ENCODE measurements at regions not wholly inside any gene's neighbourhood (a gene's known extent, or its start where the extent isn't known, plus 50 kb on each side); places are given as distances from the start of the nearest gene placed in this dataset.
"Not testable (repeated sequence)": the region's sequence is repeated elsewhere in the genome, so short reads cannot be mapped to it uniquely, and the experiment has no call there.

DNA sequence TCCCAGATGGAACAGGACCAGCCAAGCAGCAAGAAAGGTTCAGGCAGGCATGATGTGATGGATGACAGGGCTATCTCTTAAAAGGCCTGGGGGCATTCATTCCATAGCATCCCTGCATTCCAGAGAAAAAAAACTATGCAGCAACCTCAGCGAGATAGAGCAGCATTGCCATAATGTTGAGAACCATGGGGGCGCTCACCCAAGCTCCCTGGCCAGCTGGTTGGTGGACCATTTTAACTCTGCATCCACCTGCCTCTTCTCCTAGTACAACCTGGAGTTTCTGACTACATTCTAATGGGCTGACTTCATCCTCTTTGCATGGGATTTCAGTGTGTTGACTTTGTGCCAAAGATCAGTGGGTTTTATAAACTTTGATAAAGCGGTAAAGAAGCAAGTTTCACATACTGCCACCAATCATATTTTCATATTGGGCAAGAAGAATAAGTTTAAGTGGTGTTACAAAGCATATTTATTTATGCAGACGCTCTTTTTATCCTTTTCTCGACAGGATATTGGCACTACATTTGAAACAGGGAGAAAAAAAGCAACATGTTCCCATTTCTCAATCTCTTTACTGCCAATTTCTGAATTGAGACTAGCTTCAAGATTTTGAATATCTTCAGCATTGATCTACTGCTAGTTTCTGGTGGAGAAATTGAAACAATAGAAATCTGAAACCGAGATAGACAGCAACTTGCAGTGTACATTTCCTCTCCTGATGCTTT, 378.3 kb upstream of the WWC1 start:
- no peak for DNase-seq (ENCODE audit: low read depth in 2 of 3, low spot score in 2 of 3)

DNA sequence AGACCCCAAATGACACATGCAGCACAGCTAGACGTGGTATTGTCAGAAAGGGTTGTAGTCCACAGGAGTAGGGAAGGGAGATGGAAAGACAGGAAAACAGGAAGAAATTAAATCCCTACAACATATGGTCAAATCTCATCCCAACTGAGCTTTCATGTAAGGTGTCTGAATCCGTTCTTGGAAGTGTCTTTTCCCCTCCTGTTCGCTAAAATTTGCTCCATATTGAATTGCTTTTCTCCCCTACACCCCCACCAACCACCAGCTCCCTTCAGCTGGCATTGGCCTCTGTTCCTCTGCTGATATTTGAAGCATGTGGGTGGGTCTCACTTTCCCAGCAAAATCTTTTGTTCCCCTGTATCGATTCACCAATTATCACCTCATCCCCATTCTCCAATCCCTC, 376.2 kb upstream of the WWC1 start:
- no peak for DNase-seq (ENCODE audit: low read depth in 2 of 3, low spot score in 2 of 3)

DNA sequence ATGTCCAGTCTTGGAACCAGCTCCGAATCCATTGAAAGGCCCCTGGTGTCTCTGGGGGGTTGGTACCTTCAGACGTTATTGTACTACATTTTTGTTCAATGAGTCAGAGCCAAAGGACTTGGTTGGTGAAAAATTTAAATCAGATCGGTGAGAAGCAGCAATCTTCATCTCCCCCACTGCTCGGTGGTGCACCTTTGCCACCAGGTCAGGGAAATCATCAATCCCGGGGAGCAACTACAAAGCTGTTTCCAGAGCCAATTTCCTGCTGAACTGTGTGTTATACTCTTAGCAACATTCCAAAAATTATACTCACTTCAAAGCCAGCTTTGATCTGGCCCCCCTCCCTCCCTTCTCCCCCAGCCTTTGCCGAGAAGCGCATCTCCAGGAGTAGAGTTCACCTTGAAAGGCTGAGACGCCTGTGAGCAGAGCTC, 375.2 kb upstream of the WWC1 start:
- DNase-seq (ENCODE audit: low read depth in 2 of 3, low spot score in 2 of 3) = no peak

DNA sequence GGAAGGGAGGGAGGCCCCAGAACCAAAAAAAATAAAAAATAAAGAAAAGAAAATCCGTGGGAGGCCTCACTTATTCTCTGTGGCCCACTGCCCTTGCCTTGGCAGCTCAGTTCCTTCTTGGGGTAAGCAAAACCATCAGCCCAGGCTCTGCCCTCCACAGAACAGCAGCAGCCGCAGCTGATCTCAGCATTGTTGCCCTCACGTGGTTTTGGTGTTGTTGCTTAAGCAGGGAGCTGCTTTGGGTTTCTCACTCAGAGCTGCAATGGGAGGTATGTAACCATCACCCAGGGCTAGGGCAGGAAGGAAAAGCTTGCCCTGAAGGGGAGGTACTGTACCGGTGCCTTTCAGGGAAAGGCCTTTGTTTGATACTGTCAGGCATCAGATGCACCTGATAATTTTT, 374.7 kb upstream of the WWC1 start:
- DNase-seq (ENCODE audit: low read depth in 2 of 3, low spot score in 2 of 3) = no peak

DNA sequence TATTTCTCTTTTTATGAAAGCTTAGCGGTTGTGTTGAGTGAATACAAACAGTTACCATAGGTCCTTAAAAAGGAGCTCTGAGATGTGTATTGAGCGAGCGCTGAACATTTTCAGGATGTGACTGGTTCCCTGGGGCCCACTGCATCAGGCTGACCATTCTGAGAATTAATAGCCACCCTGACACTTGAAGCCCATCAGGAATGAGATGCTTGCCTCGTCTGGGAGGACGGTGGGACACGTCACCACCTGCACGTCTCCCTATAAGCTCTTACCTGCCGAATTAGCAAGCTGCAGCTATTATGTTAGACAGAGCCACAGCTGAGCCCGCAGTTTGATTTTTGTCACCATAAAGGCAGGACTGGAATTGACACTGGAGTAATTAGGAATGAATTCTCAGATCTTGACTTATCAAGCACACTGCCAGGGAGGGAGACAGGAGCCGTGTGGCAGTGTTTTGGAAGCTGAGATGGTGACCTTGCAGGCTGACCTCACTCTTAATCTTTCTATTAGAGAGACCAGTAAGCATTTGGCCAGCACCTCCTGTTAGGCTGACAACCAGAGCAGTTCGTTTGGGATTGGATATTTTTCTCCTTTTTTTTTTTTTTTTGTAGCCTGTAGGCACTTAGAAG, 373.1 kb upstream of the WWC1 start:
- DNase-seq (ENCODE audit: low read depth in 2 of 3, low spot score in 2 of 3) = no peak

DNA sequence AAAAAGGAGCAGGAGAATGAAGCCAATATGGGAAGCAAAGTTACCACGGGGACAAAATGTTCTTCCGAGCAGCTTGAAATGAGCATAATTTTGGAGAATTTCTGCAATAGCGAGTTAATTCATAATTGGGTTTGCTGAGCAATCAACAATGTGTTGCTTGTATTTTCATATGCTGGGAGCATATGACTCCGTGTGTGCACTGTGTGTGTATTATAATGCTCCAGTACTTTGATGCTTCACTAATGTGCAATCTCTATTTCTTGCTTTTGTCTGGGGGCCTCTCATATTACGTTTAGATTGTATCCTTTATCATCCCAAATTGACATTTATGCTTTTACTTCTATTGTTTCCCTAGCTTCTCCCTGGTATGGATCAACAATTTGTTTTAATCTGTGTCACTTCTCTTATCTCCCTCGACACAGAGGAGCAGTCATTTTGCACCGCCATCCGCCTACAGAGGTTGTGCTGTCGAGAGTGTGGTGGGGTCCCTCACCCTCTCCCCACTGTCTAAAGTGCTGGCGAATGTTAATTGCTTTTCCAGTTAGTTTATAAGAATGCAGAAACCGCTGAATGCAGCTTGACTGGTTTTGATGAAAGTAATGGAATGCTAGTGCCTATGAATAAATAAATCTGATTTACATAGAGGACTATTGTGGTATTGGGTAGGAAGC, 372.5 kb upstream of the WWC1 start:
- DNase-seq (ENCODE audit: low read depth in 2 of 3, low spot score in 2 of 3) = no peak

DNA sequence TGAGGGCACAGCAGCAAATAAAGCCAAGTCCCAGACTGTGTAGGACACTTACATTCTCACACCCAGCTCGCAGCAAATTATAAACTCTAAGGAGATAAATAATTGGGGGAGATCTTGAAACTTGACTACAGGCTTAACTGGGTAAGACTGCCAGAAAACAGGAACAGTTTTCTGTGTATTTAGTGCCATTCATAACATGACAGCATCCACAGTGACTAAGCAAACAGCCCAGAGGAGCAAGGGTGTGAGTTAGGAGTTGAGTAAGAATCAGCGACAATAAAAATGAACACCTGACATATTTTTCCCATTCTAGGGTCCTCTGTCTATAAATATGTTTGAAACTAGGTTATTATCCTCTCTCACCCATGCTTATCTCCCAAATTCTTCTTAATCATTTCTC, 370.9 kb upstream of the WWC1 start:
- DNase-seq (ENCODE audit: low read depth in 2 of 3, low spot score in 2 of 3) = peak in 2 of 3 donors; percentile 37 to 71

DNA sequence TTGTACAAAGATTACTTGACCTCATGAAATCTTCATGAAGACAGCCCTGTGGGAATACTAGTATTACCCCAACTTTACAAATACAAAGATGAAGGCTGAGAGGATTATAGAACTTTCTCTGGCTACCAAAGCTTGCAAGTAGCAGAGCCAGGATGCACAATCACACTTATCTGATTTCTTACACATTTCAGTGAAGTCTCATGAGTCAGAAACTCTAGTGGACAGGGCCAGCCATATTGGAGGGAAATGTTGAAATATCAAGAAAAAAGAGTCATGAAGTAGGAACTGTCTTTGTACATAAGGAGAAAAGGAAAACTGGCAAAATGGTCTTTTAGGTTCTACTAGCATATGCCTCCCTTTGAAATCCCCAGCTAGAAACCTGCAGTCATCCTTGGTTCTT, 369.6 kb upstream of the WWC1 start:
- no peak for DNase-seq (ENCODE audit: low read depth in 2 of 3, low spot score in 2 of 3)

DNA sequence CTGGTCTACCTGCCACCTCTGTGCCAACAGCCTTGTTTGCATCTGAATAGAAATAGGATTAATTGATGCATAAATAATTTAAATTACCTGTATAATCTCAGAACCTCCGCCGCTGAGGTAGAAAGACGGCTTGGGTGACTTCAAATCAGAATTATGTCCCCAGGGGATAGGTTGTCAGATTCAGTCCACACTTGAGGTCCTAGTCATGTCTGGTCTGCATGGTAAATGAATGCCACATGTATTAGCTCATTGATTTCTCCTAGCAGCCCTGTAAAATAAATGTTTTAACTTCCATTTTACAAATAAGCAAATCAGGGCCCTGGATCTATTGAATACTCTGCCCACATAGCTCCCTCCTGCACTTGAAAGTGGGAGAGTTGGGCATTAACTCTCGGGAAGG, 368.0 kb upstream of the WWC1 start:
- DNase-seq (ENCODE audit: low read depth in 2 of 3, low spot score in 2 of 3) = no peak

DNA sequence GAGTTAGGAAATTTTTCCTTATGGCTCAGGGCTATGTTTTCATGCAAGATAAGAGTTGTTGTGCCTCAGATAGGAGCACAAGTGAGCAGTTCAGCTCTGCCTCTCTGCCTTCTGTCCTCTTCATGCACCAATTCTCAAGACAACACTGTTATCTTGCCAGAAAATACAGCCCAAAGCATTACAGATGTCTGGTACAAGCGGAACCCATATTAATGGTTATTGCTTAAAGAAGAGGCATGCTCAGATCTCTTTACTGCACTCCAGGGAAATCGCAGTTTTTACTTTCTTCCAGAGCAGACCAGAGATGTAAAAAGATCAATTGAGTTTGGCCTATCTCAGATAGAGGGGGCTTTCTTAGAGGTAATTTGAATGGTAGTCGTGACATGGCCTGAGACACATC, 361.6 kb upstream of the WWC1 start:
- no peak for DNase-seq (ENCODE audit: low read depth in 2 of 3, low spot score in 2 of 3)

DNA sequence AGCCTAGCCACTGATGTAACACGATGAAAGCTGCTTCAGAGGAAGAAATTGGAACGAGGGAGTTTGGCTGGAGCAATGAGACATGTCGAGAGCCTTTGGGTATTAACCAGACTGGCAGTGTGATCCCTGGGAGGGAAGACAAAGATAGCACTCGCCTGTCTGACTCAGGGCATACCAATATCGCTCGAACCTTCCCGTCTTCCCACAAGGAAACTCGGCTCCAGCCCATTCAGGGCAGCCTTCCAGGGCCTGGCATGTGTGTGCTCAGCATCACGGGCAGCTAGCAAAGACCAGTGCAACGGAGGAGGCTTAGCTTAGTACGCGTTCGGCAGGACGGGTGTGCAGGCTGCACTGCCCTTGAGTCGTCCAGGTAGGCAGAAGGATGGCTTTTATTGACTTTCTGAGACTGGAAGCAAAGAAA, 356.9 kb upstream of the WWC1 start:
- no peak for DNase-seq (ENCODE audit: low read depth in 2 of 3, low spot score in 2 of 3)

DNA sequence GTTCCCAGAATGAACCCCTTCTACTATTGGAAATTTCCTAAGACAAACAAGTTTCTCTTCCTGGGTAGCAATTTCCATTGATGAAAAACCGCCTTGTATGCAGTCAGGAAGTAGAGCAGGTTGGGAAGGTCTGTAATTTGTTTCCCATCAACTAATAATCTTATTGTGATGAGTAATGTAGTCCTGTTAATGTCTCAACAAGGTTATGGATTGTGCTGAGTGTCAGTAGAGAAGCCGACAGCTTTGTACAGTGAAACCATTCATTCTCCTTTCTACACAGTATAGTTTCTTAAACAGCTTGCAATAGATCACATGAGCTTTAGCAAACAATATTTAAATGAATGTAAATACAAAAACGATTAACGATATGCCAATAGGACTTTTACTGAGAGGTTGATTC, 355.4 kb upstream of the WWC1 start:
- DNase-seq (ENCODE audit: low read depth in 2 of 3, low spot score in 2 of 3) = no peak

DNA sequence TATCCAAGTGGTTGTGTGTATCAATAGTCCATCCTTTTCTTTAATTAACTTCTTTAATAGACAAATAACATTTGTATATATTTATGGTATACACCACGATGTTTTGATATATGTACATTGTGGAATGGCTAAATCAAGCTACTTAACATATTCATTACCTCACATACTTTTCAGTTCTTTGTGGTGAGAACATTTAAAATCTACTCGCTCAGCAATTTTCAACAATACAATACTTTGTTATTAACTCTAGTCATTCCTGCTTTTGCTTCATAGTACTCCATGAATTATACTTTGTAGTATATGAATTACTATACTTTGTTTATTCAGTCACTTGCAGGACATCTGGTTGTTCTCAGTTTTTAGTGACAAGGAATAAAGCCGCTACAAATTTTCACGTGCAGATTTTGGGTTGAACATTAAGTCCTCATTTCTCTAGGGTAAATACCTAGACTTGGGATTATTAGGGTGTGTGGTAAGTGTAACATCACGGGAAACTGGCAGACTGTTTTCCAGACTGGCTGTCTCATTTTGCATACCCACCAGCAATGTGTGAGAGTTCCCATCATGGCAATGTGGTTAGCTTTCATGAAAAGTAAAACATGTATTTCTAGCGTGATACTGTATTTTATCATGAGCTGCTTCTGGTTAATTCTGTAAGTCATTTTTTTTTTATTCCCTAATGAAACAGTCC, 354.4 kb upstream of the WWC1 start:
- no peak for DNase-seq (ENCODE audit: low read depth in 2 of 3, low spot score in 2 of 3)

DNA sequence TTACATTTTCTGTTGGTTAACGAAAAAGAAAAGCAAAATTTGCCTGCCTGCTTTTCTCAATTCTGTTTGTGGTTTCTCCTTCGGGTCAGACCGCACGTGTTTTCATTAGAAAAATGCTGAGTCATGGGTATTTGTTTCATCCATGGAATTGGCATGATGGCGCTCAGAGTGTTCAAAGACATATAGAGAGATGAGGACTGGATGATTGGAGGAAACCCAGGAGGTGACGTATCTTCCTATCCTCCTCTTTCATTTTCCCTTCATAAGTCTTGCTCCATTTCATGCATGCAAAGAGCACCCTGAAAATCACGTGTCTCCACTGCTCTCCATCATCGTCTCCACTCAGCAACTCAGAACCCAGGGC, 353.8 kb upstream of the WWC1 start:
- peak in 2 of 3 donors; percentile 36 to 67 for DNase-seq (ENCODE audit: low read depth in 2 of 3, low spot score in 2 of 3)

DNA sequence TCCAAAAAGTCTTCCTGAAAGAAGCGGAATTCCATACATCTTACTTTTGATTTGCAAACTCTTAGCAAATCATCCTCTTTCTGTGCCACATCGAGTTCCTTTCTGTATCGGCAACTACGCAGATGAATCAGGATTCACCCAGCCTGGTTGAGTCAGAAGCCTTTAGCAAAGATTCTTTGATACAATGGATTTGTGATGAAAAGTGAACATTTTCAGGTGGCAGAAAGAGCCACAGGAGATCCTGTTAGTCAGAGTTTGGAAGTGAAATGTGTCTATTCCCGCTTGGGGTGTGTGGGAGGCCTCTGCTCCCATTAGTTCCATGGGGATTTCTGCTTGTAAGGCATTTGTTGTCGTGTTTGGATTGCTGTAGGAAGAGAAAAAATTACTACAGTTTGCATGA, 351.8 kb upstream of the WWC1 start:
- DNase-seq (ENCODE audit: low read depth in 2 of 3, low spot score in 2 of 3) = no peak

DNA sequence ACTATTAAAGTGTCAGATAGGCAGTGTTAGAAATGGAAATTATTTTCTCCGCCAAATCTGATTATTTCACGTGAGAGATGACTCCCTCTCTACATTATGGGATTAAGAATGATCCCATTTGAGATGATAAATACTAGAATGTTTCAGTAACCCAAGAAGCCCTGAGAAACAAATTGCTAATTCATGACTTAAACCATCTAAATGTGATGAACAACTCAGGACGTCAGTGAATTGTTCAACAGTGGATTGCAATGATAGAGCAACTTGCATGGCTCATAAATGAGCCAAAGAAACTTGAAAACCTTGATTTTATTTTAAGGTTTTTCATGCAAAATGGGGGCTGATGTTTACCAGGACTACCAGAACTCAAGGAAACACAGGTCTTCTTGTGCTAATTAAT, 350.5 kb upstream of the WWC1 start:
- no peak for DNase-seq (ENCODE audit: low read depth in 2 of 3, low spot score in 2 of 3)

DNA sequence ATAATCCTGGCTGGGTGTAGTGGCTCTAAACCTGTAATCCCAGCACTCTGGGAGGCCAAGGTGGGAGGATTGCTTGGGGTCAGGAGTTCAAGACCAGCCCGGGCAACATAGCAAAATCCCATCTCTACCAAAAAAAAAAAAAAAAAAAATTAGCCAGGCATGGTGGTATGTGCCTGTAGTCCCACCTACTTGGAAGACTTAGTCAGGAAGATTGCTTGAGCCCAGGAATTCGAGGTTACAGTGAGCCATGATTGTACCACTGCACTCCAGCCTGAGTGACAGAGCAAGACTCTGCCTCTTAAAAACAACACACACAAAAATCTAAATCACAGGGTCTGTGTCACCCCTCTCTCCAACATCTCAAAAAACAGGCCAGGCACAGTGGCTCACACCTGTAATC, 349.9 kb upstream of the WWC1 start:
- not testable (repeated sequence) for DNase-seq (ENCODE audit: low read depth in 2 of 3, low spot score in 2 of 3)

DNA sequence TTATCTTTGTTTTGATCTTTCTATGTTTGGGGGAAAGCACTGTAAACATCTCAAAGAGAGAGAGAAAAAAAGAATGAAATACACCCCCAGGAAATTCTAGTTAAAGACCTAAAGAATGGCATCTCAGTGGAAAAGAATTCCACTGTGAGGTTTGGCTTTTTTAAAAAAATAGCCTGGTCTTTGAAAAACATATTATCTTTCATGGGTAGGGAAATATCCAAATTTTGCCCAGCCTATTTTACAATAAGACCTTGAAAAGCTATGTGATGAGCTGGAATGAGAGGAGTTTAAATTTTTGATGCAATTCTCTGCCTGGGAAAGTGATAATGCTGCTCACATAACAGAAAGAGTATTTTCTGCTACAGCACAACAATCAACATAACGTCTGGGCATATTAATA, 348.1 kb upstream of the WWC1 start:
- DNase-seq (ENCODE audit: low read depth in 2 of 3, low spot score in 2 of 3) = no peak

DNA sequence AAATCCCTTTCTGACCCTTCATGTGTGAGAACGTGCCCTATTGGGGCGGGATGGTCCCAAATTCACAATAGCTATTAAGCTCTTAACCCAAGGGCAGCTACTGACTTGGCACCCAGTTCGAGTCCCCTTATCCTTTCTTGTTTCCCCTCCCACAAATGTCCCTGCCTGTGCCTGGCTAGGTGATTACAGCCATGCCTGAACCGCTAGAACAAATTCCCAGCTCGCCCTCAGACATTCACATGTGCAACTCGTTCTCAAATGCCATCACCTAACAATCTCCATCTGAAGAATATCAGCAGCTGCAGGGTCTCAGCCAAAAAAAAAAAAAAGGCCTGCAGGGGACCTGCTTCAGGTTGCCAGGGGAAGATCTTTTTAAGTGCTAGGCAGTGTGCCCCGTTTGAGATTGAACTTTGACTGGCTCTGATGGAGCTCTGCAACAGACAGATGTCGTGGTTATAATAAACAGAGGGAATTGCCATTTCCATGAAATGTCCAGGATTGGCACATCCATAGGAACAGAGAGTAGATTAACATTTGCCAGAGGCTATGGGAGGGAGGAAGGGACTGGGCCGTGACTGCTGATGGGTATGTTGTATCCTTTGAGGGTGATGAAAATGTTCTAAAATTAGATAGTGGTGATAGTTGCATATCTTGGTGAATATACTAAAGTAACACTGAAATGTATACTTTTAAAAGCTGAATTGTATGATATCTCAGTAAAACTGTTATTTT, 347.2 kb upstream of the WWC1 start:
- no peak for DNase-seq (ENCODE audit: low read depth in 2 of 3, low spot score in 2 of 3)

DNA sequence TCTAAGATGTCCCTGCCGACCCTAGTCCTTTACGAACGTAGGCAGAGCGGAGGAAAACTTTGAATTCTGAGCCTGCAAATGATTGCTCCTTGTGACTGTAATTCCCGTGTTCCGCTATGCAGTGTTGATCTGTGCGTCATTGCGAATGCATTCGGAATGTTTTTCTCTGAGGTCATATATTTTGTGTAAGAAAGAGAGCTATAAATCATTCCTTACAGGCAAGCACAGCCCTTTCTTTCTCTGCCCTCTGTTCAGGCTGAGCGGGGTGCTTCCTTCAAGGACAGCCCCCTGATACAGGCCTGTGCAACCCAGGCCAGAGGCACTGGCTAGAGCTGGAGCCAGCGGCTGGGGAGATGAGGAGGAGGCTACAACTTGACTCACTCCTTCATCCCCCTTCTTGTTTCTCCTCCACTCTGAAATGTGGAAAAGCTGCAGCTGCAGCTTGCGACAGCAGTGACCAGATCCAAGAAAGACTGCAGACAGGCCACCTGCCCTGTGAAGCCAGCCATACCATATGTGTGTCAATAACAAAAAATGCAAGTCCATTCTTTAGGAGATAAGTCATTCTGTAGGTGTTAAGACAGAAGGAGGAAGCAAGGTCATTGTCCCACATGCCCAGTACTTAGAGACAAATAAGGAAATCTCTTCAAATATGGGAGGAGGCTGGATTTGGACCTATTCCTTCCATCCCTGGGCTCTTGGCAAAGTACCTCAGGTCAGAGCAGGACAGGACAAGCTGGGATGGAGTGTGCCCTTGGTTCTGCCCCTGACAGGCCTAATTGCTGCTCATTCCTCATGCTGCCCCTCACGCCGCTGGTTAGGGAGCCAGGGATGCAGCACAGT, 345.7 kb upstream of the WWC1 start:
- DNase-seq (ENCODE audit: low read depth in 2 of 3, low spot score in 2 of 3) = no peak

All from hematopoietic multipotent progenitor cell (in vitro differentiated cells).